ENCODE measurements at regions not wholly inside any gene's neighbourhood (a gene's known extent, or its start where the extent isn't known, plus 50 kb on each side); places are given as distances from the start of the nearest gene placed in this dataset.

DNA sequence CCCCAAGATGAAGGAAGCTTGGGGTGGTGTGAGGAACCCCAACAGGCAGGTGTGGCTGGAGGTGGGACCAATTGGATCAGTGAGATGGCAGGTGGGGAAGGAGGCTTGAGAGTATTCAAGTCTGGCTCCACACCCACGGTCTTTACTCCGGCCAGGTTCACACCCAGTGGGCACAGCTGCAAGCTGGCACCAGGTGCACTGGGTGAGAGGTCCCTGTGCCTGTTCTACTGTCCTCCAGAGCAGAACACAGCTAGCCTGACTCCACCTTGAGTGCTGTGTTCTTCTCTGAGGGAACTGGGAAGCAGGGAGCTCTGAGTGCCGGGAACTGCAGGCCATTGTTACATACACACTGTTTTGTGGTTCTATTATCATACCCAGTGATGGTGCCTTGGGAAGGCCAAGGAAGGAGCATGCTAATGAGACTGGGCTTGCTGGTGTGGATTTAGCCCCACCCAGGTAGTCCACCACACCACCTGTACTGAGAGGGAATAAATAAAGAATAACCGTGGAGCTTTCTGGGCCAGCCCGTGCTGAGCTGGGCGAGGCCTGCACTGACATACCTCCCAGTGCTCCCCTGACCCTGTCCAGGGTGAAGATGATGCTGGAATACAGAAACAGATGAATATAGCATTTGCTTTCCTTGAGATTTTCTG lies 93.4 kb downstream of the ABHD5 start:
- no peak for DNase-seq

DNA sequence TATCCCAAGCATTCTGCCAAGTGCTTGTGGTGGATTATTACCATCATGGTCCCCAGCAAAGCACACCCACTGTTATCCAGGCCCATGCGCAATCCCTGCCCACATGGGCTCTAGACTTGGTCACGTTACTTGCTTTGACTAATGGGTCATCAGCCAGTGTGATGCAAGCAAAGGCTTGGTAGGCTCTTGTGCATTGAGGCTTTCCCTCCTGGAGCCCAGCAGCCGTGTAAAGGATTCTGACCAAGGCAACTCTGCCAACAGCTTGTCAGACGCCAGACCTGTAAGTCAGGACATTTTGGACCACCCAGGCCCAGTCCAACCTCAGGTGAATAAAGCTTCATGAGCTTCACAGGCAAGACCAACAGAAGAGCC lies 93.9 kb downstream of the ABHD5 start:
- DNase-seq, result no peak

DNA sequence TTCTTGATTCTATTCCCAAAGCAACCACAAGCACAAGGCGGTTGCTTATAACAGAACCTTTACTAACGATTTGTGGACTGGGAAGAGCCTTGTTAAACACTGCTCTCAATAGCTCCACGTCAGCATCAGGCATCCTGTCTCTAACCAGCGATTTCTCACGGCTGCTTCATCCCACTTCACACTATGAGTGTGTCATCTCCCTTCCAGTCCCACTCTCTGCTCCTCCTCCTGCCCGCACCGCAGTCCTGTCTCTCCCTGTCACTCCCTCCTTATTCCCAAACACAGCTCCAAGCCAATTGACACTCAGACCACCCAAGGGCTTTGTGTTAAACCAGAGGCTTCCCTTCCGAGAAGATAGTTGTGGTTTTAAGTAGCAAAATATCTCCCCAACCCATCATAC lies 94.8 kb downstream of the ABHD5 start:
- DNase-seq, result no peak

- DNase-seq, result peak; percentile 66
These were observed 95.4 kb downstream of the ABHD5 start for GRCh38 chr3:43786102-43786501.

DNA sequence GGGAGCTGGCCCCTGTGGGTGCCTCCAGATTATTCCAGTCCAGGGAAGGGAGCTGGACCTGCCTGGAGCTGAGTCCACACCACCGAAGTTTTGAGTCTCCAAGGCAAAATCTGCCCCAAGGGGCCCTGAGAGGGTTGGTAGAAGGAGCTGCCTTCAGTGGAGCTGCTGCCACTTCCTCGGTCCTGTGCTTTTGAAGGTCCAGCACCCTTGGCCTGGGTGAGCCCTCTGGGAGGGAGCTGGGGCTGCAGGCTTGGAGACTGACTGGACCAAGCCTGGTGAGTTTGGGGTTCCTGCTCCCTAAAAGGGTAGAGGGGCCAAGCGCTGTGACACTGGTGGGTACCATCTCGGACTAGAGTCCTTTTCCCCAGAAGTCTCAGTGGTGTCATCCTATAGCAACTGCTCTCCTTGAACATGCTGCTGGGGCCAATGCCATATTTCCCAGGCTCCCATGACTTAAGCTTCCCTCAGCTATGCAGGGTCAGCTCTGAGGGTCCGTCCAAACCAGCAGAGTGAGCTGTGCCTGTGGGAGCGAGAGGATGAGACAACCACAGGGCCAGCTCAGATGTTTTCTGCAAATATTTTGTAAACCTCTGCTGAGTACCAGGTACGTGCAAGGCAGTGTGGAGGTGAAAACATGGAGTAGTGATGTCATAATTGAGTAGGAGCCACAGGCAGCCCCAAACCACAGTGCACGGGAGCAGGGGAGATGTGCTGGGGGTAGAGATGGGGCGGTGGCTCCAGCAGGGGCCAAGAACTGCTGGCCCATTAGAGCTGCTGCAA lies 96.0 kb downstream of the ABHD5 start:
- no peak for DNase-seq

DNA sequence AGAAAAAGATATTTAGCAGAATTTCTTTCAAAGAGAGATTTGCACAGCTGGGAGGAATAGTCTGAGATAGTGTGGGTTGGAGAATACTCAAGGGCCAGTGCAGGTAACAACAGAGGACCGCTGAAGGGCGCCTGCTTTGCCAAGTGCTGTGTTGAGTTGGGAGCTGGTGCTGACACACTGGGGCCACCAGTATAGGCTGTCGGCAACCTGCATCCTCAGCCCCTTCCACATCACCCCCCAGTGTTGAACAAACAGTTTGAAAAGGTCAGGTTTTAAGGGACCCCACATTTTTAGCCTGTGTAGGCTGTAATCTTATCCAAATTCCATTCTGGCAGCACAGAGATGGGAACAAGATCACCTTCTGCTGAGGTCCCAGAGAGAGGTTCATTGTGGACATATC lies 96.6 kb downstream of the ABHD5 start:
- no peak for DNase-seq

DNA sequence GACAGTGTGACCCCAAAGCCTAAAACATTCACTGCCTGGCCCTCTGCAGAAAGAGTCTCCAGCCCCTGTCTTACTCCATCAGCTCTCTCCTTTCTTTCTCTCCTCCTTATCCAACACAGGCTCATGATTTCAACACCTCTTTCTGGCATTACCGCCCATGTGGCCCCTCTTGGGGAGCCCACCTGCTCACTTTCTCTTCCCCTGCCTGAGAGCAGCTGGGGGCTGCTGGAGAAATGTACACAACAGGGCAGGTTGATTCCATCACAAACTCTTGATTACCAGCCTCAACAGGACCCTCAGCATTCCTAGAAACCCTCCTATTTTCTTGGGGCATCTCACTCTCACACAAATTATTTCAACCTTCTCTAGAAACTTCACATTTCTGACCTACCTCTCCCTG lies 98.3 kb downstream of the ABHD5 start:
- DNase-seq, result no peak

- DNase-seq, result no peak
These were observed 99.3 kb downstream of the ABHD5 start for GRCh38 chr3:43790060-43790459.

GRCh38 chr3:43790476-43790875 lies 99.7 kb downstream of the ABHD5 start:
- no peak for DNase-seq

DNA sequence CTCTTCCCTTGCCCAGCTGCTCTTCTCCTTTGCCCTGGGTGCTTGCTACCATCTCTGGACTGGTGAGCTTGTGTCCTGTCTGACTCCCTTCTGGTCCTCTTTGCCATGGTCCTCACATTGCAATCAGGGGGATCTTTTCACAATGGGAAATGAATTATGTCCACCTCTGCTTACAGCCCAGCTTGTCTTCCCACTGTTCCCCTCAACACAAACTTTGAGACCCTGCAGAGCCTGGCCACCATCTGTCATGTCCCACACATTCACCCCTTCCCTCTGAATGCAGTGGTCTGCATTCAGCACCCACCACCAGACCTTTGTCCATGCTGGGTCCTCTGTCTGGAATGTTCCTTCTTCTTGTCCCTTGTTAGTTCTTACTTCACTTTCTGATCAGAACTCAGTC lies 100.5 kb downstream of the ABHD5 start:
- DNase-seq, result no peak

DNA sequence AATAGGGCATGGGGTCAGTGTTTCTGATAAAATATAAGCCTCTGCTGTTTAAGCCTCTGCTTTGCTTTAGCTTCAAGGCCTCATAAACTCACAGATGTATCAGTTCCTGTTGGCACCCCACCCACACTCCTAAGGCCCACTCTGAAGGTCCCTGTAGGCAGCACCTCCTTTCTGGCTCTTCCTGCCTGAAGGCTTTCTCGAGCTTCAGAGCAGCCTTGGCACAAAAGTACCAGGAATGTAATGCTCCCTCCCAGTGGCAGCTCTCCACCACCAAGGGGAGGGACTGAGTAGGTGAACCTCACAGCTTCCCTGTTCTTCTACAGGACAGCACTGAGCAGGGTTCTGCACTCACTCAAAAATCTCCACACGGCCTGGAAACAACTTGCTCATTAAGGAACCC lies 102.2 kb downstream of the ABHD5 start:
- DNase-seq, result no peak

DNA sequence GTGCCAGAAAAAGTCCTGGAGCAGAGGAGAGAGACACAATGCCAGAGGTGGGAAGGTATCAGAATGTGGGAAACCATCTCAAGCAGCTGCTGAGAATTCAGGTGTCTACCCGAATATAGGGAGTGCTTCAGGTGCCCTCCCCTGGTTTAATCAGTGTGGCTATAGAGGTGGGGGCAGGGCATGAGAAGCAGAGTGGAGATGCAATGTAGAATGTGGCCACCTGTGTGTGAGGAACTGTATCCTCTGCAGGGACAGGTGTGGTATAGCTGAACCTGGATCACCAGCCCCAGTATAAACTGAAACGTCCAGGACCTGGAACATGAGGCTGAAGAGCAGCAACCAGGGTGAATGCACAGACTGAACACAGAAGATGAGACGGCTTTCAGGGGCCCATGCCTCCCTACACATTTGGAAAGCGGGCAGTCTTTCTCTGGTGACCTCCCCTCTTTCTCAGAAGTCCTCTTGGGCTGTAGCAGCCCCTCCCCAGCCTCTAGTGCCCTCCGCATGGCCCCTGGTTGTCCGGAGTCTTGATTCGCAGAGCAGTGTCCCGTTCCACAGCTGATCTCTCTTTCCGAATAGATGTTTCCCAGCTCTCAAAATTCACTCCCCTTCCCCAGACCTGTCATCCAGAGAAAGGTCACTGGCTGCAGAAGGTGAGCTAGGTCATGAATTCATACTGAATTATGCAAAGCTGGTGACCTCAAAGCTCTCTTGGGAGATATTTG lies 103.1 kb downstream of the ABHD5 start:
- no peak for DNase-seq

GRCh38 chr3:43794776-43795175 lies 104.0 kb downstream of the ABHD5 start:
- DNase-seq, result no peak

DNA sequence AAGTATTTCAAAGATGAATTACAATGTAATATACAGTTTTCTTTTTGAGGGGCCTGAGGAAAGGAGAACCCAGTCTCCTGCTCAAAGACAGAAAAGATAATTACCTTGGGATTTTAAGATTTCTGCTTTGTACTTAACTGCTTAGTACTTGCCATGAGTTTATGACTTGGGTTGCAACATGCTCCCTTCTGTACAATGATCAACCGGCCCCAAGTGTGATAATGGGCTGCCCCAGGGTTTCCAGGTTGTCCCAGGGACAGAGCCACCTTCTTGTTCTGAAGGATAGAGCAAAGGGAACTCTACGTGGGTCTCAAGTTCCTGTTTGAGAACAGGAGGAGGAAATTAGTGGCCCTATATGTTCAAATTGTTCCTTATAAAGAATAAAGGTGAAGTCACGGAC lies 104.8 kb downstream of the ABHD5 start:
- no peak for DNase-seq

DNA sequence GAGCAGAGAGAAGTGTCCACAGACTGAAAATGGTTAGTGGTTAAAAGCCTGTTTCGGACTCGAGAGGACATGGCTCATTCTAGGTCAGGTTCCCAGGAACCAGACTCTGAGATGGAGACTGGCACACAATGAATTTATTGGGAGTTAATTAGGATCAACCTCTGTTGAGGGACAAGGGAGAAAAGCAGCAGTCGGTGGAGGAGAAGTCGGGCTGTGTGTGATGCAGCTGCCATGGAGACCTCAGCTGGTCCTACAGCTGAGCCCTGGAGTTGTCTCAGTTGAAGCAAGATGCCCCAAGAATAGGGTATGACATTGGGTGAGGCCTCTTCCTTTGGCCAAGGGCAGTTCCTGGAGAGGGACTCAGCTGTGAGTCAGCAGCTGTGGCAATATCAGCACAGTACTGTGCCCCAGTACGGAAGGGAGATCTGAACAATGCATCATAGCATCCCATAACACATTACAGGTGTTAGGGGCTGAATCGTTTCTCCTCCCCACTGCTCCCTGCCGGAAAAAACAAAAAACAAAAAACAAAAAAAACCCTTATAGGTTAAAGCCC lies 105.4 kb downstream of the ABHD5 start:
- DNase-seq, result no peak

DNA sequence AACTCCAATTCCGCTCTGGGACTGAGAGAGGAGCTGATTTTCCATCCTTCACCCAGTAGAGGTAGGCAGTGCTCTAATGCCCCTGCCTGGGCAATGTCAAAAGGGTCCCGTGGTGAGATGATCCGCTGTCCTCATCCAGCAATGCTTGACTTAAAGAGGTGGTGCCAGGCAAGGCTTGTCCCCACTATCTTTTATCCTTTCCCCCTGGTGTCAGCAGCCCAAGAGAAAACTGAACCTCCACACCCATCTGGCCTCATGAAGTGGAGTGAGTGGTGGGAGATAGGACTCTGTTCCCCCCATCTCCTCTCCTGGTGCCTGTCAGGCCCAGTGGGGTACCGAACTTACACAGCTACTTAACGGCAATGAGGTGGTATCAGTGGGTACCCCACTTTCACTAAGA lies 107.1 kb downstream of the ABHD5 start:
- no peak for DNase-seq

DNA sequence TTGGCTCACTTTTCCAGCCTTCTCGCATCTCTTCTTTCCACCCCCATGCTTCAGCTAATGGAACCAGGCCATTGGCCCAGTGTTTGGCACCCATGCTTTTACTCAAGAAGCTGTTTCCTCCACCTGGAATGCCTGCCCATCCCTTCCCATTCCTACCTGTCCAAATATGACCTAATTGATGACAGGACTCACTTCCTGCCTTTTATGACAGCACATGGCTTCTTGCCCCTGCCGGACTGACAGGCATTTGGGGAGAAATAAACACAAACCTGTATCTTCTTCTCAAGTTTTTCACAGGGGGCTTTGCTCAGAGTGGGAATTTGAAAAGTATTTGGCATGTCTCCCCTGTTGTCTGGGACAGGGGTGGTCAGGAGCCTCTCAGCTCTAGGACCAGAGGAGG lies 120.1 kb downstream of the ABHD5 start:
- DNase-seq, result no peak

DNA sequence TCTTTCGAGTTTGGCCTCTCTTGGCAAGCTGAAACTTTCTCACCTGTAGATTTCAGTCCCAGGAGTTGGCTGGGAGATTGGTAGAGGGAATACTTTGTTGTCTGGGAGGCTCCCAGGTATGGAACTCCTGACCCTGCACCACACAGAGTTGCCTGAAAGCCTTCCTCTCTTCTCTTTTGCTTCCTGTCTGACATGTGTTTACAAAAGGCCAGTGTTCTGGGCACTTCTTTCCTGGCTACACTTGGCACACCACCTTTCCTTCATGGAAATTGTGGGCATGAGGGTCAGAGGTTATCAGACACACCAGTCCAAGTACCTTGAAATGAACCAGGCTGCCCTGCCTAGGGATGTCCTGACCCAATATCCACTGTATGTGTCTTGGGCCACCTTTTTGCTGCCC lies 123.7 kb downstream of the ABHD5 start:
- DNase-seq, result no peak

DNA sequence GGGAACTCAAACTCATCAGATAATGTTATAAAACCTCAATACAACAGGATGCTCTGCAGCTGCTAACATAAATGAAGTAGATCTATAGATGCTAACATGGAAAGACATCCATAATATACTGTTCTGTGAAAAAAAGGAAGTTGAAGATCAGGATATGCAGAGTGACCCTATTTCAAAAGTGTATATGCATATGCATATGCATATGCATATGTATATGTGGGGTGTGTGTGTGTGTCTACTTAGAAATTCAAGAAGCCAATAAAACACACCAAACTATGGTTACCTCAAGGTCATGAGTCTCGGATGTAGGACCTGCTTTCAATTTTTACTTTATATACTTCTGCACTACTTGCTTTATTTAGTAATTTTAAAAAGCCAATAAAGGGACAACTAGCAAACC lies 125.6 kb downstream of the ABHD5 start:
- DNase-seq, result no peak

- DNase-seq, result no peak
These were observed 126.3 kb downstream of the ABHD5 start for GRCh38 chr3:43817064-43817463.

- DNase-seq, result no peak
These were observed 127.1 kb downstream of the ABHD5 start for GRCh38 chr3:43817825-43818224.

DNA sequence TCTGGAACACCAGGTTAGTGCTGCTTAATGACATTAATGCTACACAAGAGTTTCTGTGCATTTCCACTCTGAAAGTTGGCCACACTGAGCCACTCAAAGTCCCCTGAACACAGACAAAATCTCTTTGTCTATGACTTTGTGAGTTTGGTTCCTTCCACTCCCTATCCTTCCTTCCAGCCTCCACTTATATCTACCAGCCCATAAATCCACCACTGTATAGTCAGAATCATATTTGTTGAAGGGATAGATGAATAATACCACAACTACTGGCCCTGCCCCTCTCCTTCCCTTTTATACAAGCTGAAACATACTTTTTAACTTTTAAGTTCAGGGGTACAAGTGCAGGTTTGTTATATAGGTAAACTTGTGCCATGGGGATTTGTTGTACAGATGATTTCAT lies 127.5 kb downstream of the ABHD5 start:
- DNase-seq, result no peak

DNA sequence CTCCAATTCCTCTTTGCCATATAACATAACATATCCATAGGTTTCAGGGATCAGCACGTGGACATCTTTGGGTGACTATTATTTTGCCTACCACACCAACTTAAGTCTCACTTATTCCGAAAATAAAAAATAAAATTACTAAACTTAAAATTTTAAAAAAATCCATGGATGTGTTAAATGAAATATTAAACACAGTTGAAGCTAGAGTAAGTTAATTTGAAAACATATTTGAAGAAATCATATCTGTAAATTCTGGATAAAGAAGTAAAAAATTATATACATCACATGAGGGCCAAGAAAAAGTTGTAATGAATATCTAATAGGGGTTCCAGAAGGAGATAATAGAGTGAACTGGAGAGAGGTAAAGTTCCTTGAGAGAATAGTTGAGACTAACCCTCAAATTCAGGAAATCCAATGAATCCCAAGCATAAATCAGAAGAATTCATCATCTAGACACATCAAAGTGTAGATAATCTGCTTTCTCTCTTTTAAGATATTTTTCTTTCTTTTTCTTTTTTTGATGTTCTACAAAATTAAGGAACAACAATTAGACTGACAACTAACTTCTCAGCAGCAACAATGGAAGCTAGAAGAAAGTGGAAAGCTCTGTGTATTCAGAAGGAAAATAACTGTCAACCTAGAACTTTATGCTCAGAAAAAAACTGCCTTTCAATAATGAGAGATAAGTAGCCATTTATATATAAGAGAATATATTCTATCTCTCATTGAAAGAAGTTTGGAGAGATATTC lies 147.4 kb downstream of the ABHD5 start:
- no peak for DNase-seq

All from RPMI8226 (cell line).